ENCODE measurements at regions not wholly inside any gene's neighbourhood (a gene's known extent, or its start where the extent isn't known, plus 50 kb on each side); places are given as distances from the start of the nearest gene placed in this dataset.
"Not testable (repeated sequence)": the region's sequence is repeated elsewhere in the genome, so short reads cannot be mapped to it uniquely, and the experiment has no call there.

- Histone ChIP-seq H3K4me3 (ENCODE audit: low read length) (no peak overlapping the region), H3K27me3 (ENCODE audit: control insufficient read depth, insufficient read depth, low read length) (peaks cover 14% of the 10 kb centered on the region), H3K4me1 (ENCODE audit: control insufficient read depth, insufficient read depth, low read length) (no peaks in the 10 kb centered on the region), H3K9ac (ENCODE audit: low read length) (no peak overlapping the region), H3K9me3 (ENCODE audit: control insufficient read depth, low read length) (no peaks in the 10 kb centered on the region), H3K36me3 (ENCODE audit: control insufficient read depth, insufficient read depth, low read length) (no peaks in the 10 kb centered on the region)
Measured at GRCh38 chr11:123361110-123361509, 69.0 kb upstream of the GRAMD1B start.

GRCh38 chr11:123360267-123360936 lies 69.7 kb upstream of the GRAMD1B start:
- Histone ChIP-seq H3K4me1 (ENCODE audit: control insufficient read depth, insufficient read depth, low read length) (no peaks in the 10 kb centered on the region), H3K9ac (ENCODE audit: low read length) (no peak overlapping the region), H3K36me3 (ENCODE audit: control insufficient read depth, insufficient read depth, low read length) (no peaks in the 10 kb centered on the region), H3K27me3 (ENCODE audit: control insufficient read depth, insufficient read depth, low read length) (peaks cover 14% of the 10 kb centered on the region), H3K9me3 (ENCODE audit: control insufficient read depth, low read length) (no peaks in the 10 kb centered on the region), H3K4me3 (ENCODE audit: low read length) (no peak overlapping the region)

GRCh38 chr11:123357990-123358827 lies 71.9 kb upstream of the GRAMD1B start:
- H3K9me3 ChIP-seq (ENCODE audit: control insufficient read depth, low read length), result no peaks in the 10 kb centered on the region
- no peak overlapping the region for H3K9ac ChIP-seq (ENCODE audit: low read length)
- peaks cover 14% of the 10 kb centered on the region for H3K27me3 ChIP-seq (ENCODE audit: control insufficient read depth, insufficient read depth, low read length)
- H3K4me1 ChIP-seq (ENCODE audit: control insufficient read depth, insufficient read depth, low read length), result no peaks in the 10 kb centered on the region
- H3K4me3 ChIP-seq (ENCODE audit: low read length), result no peak overlapping the region
- H3K36me3 ChIP-seq (ENCODE audit: control insufficient read depth, insufficient read depth, low read length), result no peaks in the 10 kb centered on the region

- Histone ChIP-seq H3K36me3 (ENCODE audit: control insufficient read depth, insufficient read depth, low read length) (no peaks in the 10 kb centered on the region), H3K27me3 (ENCODE audit: control insufficient read depth, insufficient read depth, low read length) (peaks cover 14% of the 10 kb centered on the region), H3K9ac (ENCODE audit: low read length) (no peak overlapping the region), H3K4me1 (ENCODE audit: control insufficient read depth, insufficient read depth, low read length) (no peaks in the 10 kb centered on the region), H3K9me3 (ENCODE audit: control insufficient read depth, low read length) (no peaks in the 10 kb centered on the region), H3K4me3 (ENCODE audit: low read length) (no peak overlapping the region)
Measured at GRCh38 chr11:123357353-123357989, 72.6 kb upstream of the GRAMD1B start.

- Histone ChIP-seq H3K36me3 (ENCODE audit: control insufficient read depth, insufficient read depth, low read length) (no peaks in the 10 kb centered on the region), H3K9ac (ENCODE audit: low read length) (no peak overlapping the region), H3K4me3 (ENCODE audit: low read length) (no peak overlapping the region), H3K4me1 (ENCODE audit: control insufficient read depth, insufficient read depth, low read length) (no peaks in the 10 kb centered on the region), H3K9me3 (ENCODE audit: control insufficient read depth, low read length) (no peaks in the 10 kb centered on the region), H3K27me3 (ENCODE audit: control insufficient read depth, insufficient read depth, low read length) (peaks cover 14% of the 10 kb centered on the region)
Measured at GRCh38 chr11:123356539-123356938, 73.5 kb upstream of the GRAMD1B start.

GRCh38 chr11:123354371-123354975 lies 75.6 kb upstream of the GRAMD1B start:
- Histone ChIP-seq H3K9me3 (ENCODE audit: control insufficient read depth, low read length) (no peaks in the 10 kb centered on the region), H3K36me3 (ENCODE audit: control insufficient read depth, insufficient read depth, low read length) (no peaks in the 10 kb centered on the region), H3K27me3 (ENCODE audit: control insufficient read depth, insufficient read depth, low read length) (peaks cover 14% of the 10 kb centered on the region), H3K4me3 (ENCODE audit: low read length) (no peak overlapping the region), H3K4me1 (ENCODE audit: control insufficient read depth, insufficient read depth, low read length) (no peaks in the 10 kb centered on the region), H3K9ac (ENCODE audit: low read length) (no peak overlapping the region)

GRCh38 chr11:123351375-123351774 lies 78.7 kb upstream of the GRAMD1B start:
- Histone ChIP-seq H3K4me3 (ENCODE audit: low read length) (no peak overlapping the region), H3K4me1 (ENCODE audit: control insufficient read depth, insufficient read depth, low read length) (no peaks in the 10 kb centered on the region), H3K27me3 (ENCODE audit: control insufficient read depth, insufficient read depth, low read length) (no peaks in the 10 kb centered on the region), H3K9ac (ENCODE audit: low read length) (no peak overlapping the region), H3K9me3 (ENCODE audit: control insufficient read depth, low read length) (no peaks in the 10 kb centered on the region), H3K36me3 (ENCODE audit: control insufficient read depth, insufficient read depth, low read length) (no peaks in the 10 kb centered on the region)

GRCh38 chr11:123349382-123349781 lies 80.7 kb upstream of the GRAMD1B start:
- no peaks in the 10 kb centered on the region for H3K4me1 ChIP-seq (ENCODE audit: control insufficient read depth, insufficient read depth, low read length)
- no peak overlapping the region for H3K4me3 ChIP-seq (ENCODE audit: low read length)
- no peaks in the 10 kb centered on the region for H3K36me3 ChIP-seq (ENCODE audit: control insufficient read depth, insufficient read depth, low read length)
- H3K27me3 ChIP-seq (ENCODE audit: control insufficient read depth, insufficient read depth, low read length), result no peaks in the 10 kb centered on the region
- H3K9ac ChIP-seq (ENCODE audit: low read length), result no peak overlapping the region
- H3K9me3 ChIP-seq (ENCODE audit: control insufficient read depth, low read length), result no peaks in the 10 kb centered on the region

- no peaks in the 10 kb centered on the region for H3K9me3 ChIP-seq (ENCODE audit: control insufficient read depth, low read length)
- no peaks in the 10 kb centered on the region for H3K36me3 ChIP-seq (ENCODE audit: control insufficient read depth, insufficient read depth, low read length)
Measured at GRCh38 chr11:123344790-123345357, 85.2 kb upstream of the GRAMD1B start.

GRCh38 chr11:123344188-123344587 lies 85.9 kb upstream of the GRAMD1B start:
- not testable (repeated sequence) for H3K4me1 ChIP-seq (ENCODE audit: control insufficient read depth, insufficient read depth, low read length); H3K4me3 ChIP-seq (ENCODE audit: low read length); H3K9me3 ChIP-seq (ENCODE audit: control insufficient read depth, low read length); H3K36me3 ChIP-seq (ENCODE audit: control insufficient read depth, insufficient read depth, low read length); H3K27me3 ChIP-seq (ENCODE audit: control insufficient read depth, insufficient read depth, low read length); H3K9ac ChIP-seq (ENCODE audit: low read length)

More at GRCh38 chr11:123344790-123345357, 85.2 kb upstream of the GRAMD1B start:
- H3K4me3 ChIP-seq (ENCODE audit: low read length), result no peak overlapping the region
- H3K4me1 ChIP-seq (ENCODE audit: control insufficient read depth, insufficient read depth, low read length), result no peaks in the 10 kb centered on the region
- H3K27me3 ChIP-seq (ENCODE audit: control insufficient read depth, insufficient read depth, low read length), result no peaks in the 10 kb centered on the region
- no peak overlapping the region for H3K9ac ChIP-seq (ENCODE audit: low read length)

- Histone ChIP-seq H3K27me3 (ENCODE audit: control insufficient read depth, insufficient read depth, low read length) (no peaks in the 10 kb centered on the region), H3K9me3 (ENCODE audit: control insufficient read depth, low read length) (no peaks in the 10 kb centered on the region), H3K9ac (ENCODE audit: low read length) (no peak overlapping the region), H3K4me1 (ENCODE audit: control insufficient read depth, insufficient read depth, low read length) (no peaks in the 10 kb centered on the region), H3K36me3 (ENCODE audit: control insufficient read depth, insufficient read depth, low read length) (no peaks in the 10 kb centered on the region), H3K4me3 (ENCODE audit: low read length) (no peak overlapping the region)
Measured at GRCh38 chr11:123338997-123339752, 90.9 kb upstream of the GRAMD1B start.
